ENCODE measurements at regions not wholly inside any gene's neighbourhood (a gene's known extent, or its start where the extent isn't known, plus 50 kb on each side); places are given as distances from the start of the nearest gene placed in this dataset.

DNA sequence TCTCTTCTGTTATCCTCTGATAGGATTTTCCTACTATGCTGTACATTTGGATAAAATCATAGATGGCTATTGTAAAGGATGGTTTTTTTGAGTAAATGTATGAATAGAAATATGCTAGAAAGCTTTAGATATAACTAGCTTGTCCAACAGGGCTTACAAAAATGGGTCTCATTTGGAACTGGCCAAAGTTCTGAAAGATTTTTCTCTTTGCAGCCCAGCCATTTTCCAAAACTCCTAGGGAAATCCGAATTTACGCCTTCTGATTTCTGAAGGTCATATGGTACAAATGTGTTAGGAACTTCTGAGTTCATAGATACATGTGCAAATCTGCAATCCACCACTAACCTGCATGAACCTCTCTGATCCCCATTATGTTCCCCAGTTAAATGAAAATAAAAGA is 603.9 kb upstream of the C9orf72 start:
- TF ChIP-seq CTCF (IDR thresholded peaks at IDR 0.05) (no peak), EP300 (IDR thresholded peaks at IDR 0.05) (no peak), POLR2A (IDR thresholded peaks at IDR 0.05; ENCODE audit: low read depth) (no peak), POLR2AphosphoS5 (IDR thresholded peaks at IDR 0.05) (no peak)

Data from esophagus muscularis mucosa (tissue), 4 donors.